Ascending aorta (tissue), 2 donors: ENCODE measurements at regions not wholly inside any gene's neighbourhood (a gene's known extent, or its start where the extent isn't known, plus 50 kb on each side); places are given as distances from the start of the nearest gene placed in this dataset.
"Not testable (repeated sequence)": the region's sequence is repeated elsewhere in the genome, so short reads cannot be mapped to it uniquely, and the experiment has no call there.

ENCODE experiments used
- DNase-seq, 2 donors: peaks; one replicate each; pipeline ENCODE4 v3.0.0-alpha.2; 2019; ENCODE audit warnings: low spot score in 2 of 2
- H3K27ac ChIP-seq, 2 donors: fragments of 200-600 bp; sonication (generic); one replicate each; pipeline ENCODE4 v1.5.1; 2016 to 2017; ENCODE audit warnings: mild to moderate bottlenecking in 1 of 2
- H3K27me3 ChIP-seq: fragments of 200-600 bp; sonication (generic); one replicate; pipeline ENCODE4 v1.5.1; 2017
- H3K36me3 ChIP-seq, 2 donors: fragments of 200-600 bp; sonication (generic); one replicate each; pipeline ENCODE4 v1.5.1; 2016
- H3K4me1 ChIP-seq, 2 donors: fragments of 200-600 bp; sonication (generic); one replicate each; pipeline ENCODE4 v1.5.1; 2016 to 2017; ENCODE audit warnings: mild to moderate bottlenecking in 1 of 2
- H3K4me3 ChIP-seq, 2 donors: fragments of 200-600 bp; sonication (generic); one replicate each; pipeline ENCODE4 v1.5.1; 2016 to 2017; ENCODE audit warnings: mild to moderate bottlenecking in 1 of 2
- H3K9me3 ChIP-seq, 2 donors: fragments of 200-600 bp; sonication (generic); one replicate each; pipeline ENCODE4 v1.5.1; 2016
- intact Hi-C: fragments of 100-400 bp; cut with DNase I; formaldehyde crosslinking; loops from one replicate; pipeline ENCODE4 v1.15.1; 2023
- TF ChIP-seq, protein P1 (sequence below), 3 experiments: fragments of 200-600 bp in 2 of 3; fragments of 450-650 bp in 1 of 3; sonication (generic) in 2 of 3; IDR thresholded peaks; one replicate each; pipeline ENCODE4 v1.5.1; 2016 to 2019; ENCODE audit warnings: antibody characterized with exemption in 3 of 3, mild to moderate bottlenecking in 1 of 3, moderate library complexity in 1 of 3

DNA sequence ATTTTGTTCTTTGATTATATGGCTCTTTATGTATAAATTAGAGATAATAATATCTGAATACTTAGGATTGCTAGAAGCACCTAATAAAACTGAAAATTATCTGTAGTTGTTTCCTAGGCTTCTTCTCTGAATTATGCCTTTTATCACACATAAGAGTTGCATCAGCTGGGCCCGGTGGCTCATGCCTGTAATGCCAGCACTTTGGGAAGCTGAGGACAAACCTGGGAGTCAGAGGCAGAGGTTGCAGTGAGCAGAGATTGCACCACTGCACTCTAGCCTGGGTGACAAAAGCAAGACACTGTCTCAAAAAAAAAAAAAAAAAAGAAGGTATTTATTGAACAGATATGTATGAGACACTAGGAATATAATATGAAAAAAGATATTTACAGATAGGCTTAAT lies 773.5 kb upstream of the AGA start:
- Histone ChIP-seq H3K27ac (no peak overlapping the region), H3K4me1 (no peaks in the 10 kb centered on the region), H3K9me3 (no peaks in the 10 kb centered on the region), H3K36me3 (no peaks in the 10 kb centered on the region), H3K27me3 (no peaks in the 10 kb centered on the region), H3K4me3 (no peak overlapping the region)
- TF ChIP-seq, protein P1, sequence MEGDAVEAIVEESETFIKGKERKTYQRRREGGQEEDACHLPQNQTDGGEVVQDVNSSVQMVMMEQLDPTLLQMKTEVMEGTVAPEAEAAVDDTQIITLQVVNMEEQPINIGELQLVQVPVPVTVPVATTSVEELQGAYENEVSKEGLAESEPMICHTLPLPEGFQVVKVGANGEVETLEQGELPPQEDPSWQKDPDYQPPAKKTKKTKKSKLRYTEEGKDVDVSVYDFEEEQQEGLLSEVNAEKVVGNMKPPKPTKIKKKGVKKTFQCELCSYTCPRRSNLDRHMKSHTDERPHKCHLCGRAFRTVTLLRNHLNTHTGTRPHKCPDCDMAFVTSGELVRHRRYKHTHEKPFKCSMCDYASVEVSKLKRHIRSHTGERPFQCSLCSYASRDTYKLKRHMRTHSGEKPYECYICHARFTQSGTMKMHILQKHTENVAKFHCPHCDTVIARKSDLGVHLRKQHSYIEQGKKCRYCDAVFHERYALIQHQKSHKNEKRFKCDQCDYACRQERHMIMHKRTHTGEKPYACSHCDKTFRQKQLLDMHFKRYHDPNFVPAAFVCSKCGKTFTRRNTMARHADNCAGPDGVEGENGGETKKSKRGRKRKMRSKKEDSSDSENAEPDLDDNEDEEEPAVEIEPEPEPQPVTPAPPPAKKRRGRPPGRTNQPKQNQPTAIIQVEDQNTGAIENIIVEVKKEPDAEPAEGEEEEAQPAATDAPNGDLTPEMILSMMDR (IDR thresholded peaks at IDR 0.05), result no peak
- intact Hi-C loops, result no loop called here
- no peak for DNase-seq

DNA sequence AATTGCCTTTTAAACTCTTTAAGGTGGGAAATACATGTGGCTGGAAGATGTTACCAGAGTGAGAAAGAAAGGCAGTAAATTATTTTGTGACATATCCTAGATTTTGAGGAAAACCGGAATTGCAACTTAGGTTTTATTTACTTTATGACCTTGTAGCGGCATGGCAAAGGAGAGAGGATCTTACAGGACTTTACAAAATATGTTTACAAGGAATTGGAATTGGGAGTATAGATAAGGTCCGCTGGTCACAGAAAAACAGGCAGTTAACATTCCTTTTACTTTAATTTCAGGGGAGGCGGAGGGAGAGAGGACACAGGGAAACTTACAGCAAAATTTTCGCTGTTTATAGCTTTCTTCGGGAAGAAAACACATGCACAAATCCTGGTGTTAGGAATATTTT lies 784.2 kb upstream of the AGA start:
- H3K4me1 ChIP-seq, DNase-seq, intact Hi-C loops, H3K4me3 ChIP-seq, H3K27ac ChIP-seq, H3K36me3 ChIP-seq, H3K27me3 ChIP-seq: not testable (repeated sequence)
- peaks cover 0 to 16% of the 10 kb centered on the region in 2 donors for H3K9me3 ChIP-seq

DNA sequence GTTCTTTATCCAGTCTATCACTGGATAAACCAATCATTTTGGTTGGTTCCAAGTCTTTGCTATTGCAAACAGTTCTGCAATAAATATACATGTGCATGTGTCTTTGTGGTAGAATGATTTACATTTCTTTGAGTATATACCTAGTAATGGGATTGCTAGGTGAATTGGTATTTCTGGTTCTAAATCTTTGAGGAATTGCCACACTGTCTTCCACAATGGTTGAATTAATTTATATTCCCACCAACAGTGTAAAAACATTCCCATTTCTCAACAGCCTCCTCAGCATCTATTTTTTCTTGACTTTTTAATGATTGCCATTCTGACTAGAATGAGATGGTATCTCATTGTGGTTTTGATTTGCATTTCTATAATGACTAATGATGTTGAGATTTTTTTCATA lies 791.7 kb upstream of the AGA start:
- intact Hi-C loops, result no loop called here
- H3K36me3 ChIP-seq, result no peaks in the 10 kb centered on the region
- DNase-seq, result no peak
- no peak overlapping the region for H3K27ac ChIP-seq
- no peak overlapping the region for H3K4me3 ChIP-seq
- no peaks in the 10 kb centered on the region for H3K4me1 ChIP-seq
- TF ChIP-seq, protein P1 (IDR thresholded peaks at IDR 0.05), result no peak
- no peaks in the 10 kb centered on the region for H3K27me3 ChIP-seq
- H3K9me3 ChIP-seq, result peaks cover 0 to 10% of the 10 kb centered on the region in 2 donors

DNA sequence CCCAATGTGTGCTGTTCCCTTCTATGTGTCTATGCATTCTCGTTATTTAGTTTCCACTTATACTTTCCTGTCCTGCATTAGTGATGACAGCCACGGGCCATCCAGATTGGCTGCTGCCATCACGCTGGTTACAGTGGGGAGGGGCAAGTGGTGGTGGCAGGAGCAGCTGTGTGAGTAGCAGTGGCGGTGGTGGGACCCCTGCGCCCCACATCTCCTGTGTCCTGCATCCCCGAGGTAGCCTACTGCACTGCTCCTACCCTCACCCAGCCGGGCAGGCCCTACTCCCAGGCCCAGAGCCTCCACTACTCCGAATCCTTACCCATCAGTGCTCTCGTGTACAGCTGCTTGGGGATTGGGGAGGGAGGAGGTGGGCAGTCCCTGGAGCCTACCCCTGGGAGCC lies 798.7 kb upstream of the AGA start:
- Histone ChIP-seq H3K36me3 (no peaks in the 10 kb centered on the region), H3K27ac (no peak overlapping the region), H3K27me3 (no peaks in the 10 kb centered on the region), H3K4me1 (no peaks in the 10 kb centered on the region), H3K4me3 (no peak overlapping the region), H3K9me3 (peaks cover 0 to 4% of the 10 kb centered on the region in 2 donors)
- no peak for DNase-seq
- TF ChIP-seq, protein P1 (IDR thresholded peaks at IDR 0.05), result no peak
- intact Hi-C loops, result no loop called here

DNA sequence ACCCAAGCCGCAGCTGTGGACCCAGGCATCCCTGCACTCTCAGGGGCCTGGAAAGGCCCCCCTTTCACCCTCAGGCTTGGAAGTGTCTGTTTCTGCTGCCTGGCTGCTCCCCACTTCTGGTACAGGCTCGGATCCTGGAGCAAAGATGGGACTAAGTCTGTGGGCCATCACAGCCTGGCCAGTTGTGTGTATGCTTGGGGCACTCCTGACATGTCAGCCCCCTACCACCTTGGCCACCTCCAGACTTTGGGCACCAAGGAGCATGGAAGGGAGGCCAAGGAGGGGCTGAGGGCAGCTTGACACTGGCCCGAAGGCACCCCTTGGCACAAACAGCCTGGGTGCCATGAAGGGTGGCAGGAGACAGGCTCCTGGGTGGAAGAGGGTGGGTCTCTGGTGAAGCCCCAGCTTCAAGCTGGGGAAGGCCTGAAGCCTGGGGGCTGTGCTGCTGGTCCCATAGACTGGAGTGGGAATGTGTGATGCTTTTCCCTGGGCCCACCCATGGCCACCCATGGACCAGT lies 799.4 kb upstream of the AGA start:
- TF ChIP-seq, protein P1 (IDR thresholded peaks at IDR 0.05), result no peak
- Histone ChIP-seq H3K9me3 (peaks cover 0 to 4% of the 10 kb centered on the region in 2 donors), H3K4me1 (no peaks in the 10 kb centered on the region), H3K27me3 (no peaks in the 10 kb centered on the region), H3K27ac (no peak overlapping the region), H3K36me3 (no peaks in the 10 kb centered on the region), H3K4me3 (no peak overlapping the region)
- intact Hi-C loops, result no loop called here
- no peak for DNase-seq

DNA sequence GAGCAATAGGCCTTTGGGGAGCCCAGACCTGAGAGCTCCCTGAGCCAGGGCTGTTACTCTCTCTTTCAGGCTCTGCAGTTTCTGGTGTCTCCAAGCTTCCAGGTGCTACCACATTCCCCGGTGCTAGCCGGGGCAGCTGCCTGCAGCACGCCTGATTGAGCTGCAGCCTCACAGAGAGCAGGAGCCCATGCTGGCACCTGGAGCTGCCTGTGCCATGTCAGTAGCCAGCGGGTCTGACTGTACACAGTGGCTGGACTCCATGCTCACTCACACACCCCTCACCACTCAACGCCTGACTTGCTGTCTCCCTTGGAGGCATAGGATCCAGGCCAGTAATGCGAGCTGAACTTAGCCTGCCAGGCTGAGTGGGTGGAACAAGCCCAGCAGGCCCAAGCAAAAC lies 800.4 kb upstream of the AGA start:
- no peak overlapping the region for H3K27ac ChIP-seq
- H3K9me3 ChIP-seq, result peaks cover 0 to 4% of the 10 kb centered on the region in 2 donors
- no peak overlapping the region for H3K4me3 ChIP-seq
- H3K4me1 ChIP-seq, result no peaks in the 10 kb centered on the region
- no peaks in the 10 kb centered on the region for H3K36me3 ChIP-seq
- DNase-seq, result no peak
- intact Hi-C loops, result no loop called here
- TF ChIP-seq, protein P1 (IDR thresholded peaks at IDR 0.05), result no peak
- no peaks in the 10 kb centered on the region for H3K27me3 ChIP-seq
